NCI-H2227 treated with DMSO at 0.1 percent for 48 hours (cell line): ENCODE measurements at regions not wholly inside any gene's neighbourhood (a gene's known extent, or its start where the extent isn't known, plus 50 kb on each side); places are given as distances from the start of the nearest gene placed in this dataset.
"Not testable (repeated sequence)": the region's sequence is repeated elsewhere in the genome, so short reads cannot be mapped to it uniquely, and the experiment has no call there.

Experiments
- DNase-seq: peaks from one replicate; lab custom pipeline; 2025; lab: John Stamatoyannopoulos, UW

- DNase-seq = no peak
Observed at GRCh38 chr4:158051401-158052235, 121.2 kb downstream of the GASK1B start.

- no peak for DNase-seq
Observed at GRCh38 chr4:158050942-158051341, 121.9 kb downstream of the GASK1B start.

- no peak for DNase-seq
Observed at GRCh38 chr4:158046345-158046744, 126.5 kb downstream of the GASK1B start.

- no peak for DNase-seq
Observed at GRCh38 chr4:158043971-158044618, 128.7 kb downstream of the GASK1B start.

GRCh38 chr4:158042591-158043030 lies 130.2 kb downstream of the GASK1B start:
- no peak for DNase-seq

- no peak for DNase-seq
Observed at GRCh38 chr4:158038718-158039117, 134.1 kb downstream of the GASK1B start.

- no peak for DNase-seq
Observed at GRCh38 chr4:158036998-158037397, 135.8 kb downstream of the GASK1B start.

GRCh38 chr4:158035662-158036195 lies 137.1 kb downstream of the GASK1B start:
- no peak for DNase-seq

GRCh38 chr4:158033416-158034120 lies 139.3 kb downstream of the GASK1B start:
- DNase-seq = no peak

GRCh38 chr4:158032733-158033415 lies 140.0 kb downstream of the GASK1B start:
- DNase-seq = no peak

GRCh38 chr4:158028381-158028780 lies 144.4 kb downstream of the GASK1B start:
- not testable (repeated sequence) for DNase-seq

- no peak for DNase-seq
Observed at GRCh38 chr4:158025131-158025530, 147.7 kb downstream of the GASK1B start.

GRCh38 chr4:158020734-158021346 lies 152.0 kb downstream of the GASK1B start:
- DNase-seq = no peak

- DNase-seq = no peak
Observed at GRCh38 chr4:158020176-158020575, 152.6 kb downstream of the GASK1B start.

- no peak for DNase-seq
Observed at GRCh38 chr4:158018831-158019230, 154.0 kb downstream of the GASK1B start.

GRCh38 chr4:158018221-158018830 lies 154.5 kb downstream of the GASK1B start:
- DNase-seq = peak; percentile 89

- DNase-seq = no peak
Observed at GRCh38 chr4:158016511-158016910, 156.3 kb downstream of the GASK1B start.

GRCh38 chr4:158015241-158015640 lies 157.6 kb downstream of the GASK1B start:
- no peak for DNase-seq

GRCh38 chr4:158013858-158014257 lies 159.0 kb downstream of the GASK1B start:
- no peak for DNase-seq

- no peak for DNase-seq
Observed at GRCh38 chr4:158010361-158010760, 162.5 kb downstream of the GASK1B start.
